Stimulated activated CD8-positive, alpha-beta memory T cell treated with anti-CD3 and anti-CD28 coated beads, Interleukin-4, amount 100 ng/mL, for 24 hours (primary cell): ENCODE measurements at regions not wholly inside any gene's neighbourhood (a gene's known extent, or its start where the extent isn't known, plus 50 kb on each side); places are given as distances from the start of the nearest gene placed in this dataset.
"Not testable (repeated sequence)": the region's sequence is repeated elsewhere in the genome, so short reads cannot be mapped to it uniquely, and the experiment has no call there.

ENCODE experiments used
- DNase-seq: peaks from one replicate; pipeline ENCODE4 v3.0.0-alpha.2; 2020; ENCODE audit warnings: low read depth

- not testable (repeated sequence) for DNase-seq
These were observed 731.3 kb upstream of the GRAMD2B start for GRCh38 chr5:125691738-125692530.

DNA sequence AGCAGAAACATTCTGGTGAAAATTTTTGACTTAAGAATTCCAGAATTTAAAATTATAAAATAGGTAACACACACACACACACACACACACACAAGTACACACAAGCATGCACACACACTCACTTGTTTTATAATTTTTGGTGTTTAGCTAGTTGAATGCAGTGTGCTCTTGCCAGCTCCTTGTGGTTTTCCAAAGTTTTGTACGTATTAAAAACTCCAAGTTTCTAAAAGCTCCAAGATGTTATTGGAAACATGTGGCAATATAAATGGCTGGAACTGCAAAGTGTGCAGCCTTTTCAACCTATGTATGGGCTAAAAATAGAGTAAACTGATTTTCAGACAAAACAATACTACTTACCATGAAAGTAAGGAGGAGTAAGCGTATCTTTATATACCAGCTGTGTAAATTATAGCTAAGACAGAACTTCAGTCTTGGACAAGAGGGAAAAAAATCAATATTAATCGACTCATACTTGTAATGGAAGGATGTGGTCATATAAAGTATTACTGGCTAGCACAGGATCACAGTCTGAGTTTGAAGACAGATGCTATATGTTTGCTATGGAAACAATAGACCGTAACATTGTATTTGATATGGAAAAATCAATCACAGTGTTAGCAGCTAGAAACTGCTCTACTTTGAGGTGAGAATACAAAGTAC, 727.1 kb upstream of the GRAMD2B start:
- no peak for DNase-seq

DNA sequence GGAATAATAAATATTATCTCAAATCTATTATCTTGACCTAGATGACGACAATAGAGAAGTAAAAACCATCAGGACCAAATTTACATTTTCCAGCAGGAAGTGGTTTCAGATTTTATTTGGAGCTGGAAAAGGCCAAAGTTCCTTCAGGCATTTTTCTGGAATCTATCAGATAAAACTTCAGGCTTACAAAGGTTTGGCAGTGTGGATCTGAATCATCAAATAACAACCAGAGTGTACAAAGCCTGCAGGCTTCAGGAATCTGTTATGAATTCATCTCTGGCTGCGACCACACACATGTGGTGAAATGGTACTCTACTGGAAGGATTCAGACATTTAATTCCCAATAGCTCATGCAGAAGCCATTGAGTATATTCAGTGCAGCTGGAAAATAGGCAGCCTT, 726.4 kb upstream of the GRAMD2B start:
- DNase-seq: no peak

DNA sequence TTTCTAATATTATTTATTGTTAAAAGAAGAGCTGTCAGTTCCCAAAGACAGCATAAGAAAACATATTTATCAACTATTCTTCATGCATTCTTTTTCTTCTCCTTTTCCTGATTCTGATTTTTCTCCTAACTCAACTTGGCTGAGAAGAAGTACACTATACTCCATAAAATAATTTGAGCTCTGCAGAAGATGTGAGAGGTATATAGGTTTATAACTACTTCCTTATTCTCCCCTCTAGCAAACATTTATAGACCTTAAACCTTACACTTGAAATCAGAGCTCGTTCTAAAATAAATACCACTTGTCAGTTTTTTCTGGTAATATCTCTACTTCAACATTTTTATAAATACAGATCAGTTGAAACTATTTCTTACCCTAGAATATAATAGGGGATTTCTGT, 724.8 kb upstream of the GRAMD2B start:
- no peak for DNase-seq

GRCh38 chr5:125699860-125700259, 723.3 kb upstream of the GRAMD2B start:
- no peak for DNase-seq

DNA sequence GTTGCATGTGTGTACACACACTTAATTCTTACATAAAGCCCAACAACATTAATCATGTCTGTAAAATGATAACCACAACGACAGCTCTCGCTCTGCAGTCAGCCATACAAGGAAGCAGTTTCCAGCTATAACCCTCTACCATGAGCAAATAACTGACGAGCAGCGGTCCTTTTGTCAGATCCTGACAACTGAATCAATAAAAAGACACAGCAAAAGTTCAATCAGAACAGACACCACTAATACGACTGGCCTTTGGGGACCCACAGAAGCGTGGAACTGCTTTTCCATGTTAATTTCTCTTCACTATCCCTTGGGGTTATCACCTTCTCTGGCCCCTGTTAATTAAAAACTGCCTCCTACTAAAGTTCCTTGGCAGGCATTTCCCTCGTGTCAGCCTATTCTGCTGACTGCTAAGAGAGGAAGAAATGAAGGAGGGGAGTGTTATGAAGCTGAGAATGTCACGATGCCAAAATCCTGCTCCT, 722.8 kb upstream of the GRAMD2B start:
- DNase-seq: no peak

DNA sequence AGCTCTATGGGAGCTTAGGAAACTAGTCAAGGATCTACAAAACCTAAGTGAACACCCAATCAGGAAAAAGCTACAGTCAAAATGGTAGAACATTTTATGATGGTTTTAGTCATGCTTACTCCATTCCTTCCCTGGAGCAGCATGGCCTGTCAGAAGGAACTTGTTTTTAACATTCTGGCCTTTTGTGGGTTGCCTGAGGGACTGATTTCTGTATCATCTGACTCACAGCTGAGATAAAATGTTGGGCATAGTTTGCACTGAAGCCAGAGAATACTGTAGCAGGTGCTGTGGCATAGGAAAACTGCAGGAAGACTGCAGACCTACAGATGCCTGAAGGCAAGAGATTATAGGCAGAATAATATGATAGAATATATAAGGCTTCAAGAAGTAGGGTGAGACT, 719.6 kb upstream of the GRAMD2B start:
- DNase-seq: no peak

DNA sequence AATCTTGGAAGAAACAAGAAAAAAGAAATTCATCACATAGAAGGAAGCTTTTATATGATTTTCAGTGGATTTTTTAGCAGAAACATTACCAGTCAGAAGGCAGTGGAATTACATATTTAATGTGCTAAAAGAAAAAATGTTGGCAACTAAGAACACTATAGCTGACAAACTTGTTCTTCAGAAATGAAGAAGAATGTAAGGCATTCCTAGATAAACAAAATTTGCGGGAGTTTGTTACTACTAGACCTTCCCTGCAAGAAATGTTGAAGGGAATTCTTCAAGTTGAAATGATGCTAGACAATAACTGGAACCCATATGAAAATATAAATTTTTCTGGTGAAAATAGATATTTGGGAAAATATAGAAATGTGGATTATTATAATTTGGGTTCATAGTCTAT, 718.3 kb upstream of the GRAMD2B start:
- no peak for DNase-seq

DNA sequence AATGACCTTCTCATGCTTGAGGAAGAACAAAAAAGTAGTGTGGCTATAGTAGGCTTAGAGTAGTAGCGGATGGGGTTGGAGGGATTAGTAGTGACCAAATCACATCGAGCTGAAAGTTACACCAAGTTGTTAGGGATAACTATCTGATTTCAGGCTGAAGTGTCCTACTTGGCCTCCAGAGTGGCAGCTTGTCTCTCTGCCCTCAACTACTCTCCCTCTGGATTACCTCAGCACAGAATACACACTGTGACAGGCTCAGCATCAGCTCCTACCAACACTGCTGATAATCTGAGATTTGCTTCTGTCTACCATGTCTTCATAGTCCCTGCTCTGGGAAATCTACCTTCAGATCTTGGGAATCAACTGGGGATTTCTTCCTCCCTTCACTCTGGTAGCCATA, 714.6 kb upstream of the GRAMD2B start:
- DNase-seq: no peak

GRCh38 chr5:125710745-125711144, 712.5 kb upstream of the GRAMD2B start:
- no peak for DNase-seq

- no peak for DNase-seq
These were observed 710.8 kb upstream of the GRAMD2B start for GRCh38 chr5:125712397-125712796.

- DNase-seq: no peak
These were observed 710.0 kb upstream of the GRAMD2B start for GRCh38 chr5:125713109-125713805.

DNA sequence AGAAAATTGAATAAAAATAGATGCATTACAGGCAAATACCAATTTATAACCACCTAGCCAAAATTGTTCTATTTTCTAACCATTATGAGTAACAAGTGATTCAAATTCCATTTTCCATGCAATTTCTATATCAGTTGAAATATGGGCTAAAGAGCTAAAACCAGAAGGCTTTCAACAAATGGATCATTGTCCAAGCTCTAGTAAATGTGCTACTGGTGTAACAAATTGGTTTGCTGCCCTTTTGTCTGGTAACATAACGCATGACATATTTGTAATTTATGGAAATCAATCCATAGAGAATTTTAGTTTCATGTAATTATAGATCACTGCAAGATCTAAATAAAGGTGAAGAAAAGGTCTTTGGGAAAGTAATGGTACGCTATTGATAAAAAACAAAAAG, 708.0 kb upstream of the GRAMD2B start:
- DNase-seq: no peak

- DNase-seq: no peak
These were observed 706.0 kb upstream of the GRAMD2B start for GRCh38 chr5:125717209-125717608.

GRCh38 chr5:125719681-125720347, 703.4 kb upstream of the GRAMD2B start:
- no peak for DNase-seq

GRCh38 chr5:125720348-125720685, 702.9 kb upstream of the GRAMD2B start:
- DNase-seq: no peak

DNA sequence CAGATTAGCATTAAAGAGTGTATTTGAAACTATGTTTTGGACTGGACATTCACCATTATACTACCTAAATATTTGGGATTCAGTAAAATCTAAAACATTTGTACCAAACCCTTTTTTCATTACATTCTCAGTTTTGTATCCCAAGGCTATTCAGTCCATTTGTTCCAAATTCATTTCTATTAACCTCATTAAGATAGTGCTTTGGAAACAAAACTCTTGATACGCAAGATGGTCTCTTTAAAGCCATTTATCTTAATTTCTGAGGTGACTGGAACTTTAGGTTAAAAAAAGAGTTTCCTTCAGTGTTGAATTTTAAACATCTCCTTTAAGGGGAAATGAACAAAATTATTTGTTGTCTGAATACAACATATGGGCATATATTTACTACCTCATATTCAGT, 702.5 kb upstream of the GRAMD2B start:
- DNase-seq: no peak

GRCh38 chr5:125722550-125722949, 700.7 kb upstream of the GRAMD2B start:
- DNase-seq: no peak

GRCh38 chr5:125725691-125726090, 697.5 kb upstream of the GRAMD2B start:
- DNase-seq: no peak

DNA sequence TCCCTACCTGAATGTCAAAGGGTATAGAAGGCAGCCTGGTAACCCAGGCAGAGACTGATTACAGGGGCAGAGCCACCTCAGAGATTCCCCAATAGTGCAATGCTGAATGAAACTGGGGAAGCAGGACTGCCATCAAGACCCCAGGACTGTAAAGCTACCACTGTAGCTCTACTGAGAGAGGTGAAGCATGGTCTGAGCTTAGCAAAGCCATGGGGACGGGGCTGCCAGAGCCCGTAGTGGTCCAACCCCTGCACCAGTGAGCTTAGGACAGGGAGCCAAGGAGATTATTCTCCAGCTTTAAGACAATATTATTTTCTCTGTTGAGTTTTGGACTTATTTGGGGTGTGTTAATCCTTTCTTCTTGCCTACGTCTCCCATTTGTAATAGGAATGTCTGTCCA, 679.3 kb upstream of the GRAMD2B start:
- no peak for DNase-seq

- no peak for DNase-seq
These were observed 676.3 kb upstream of the GRAMD2B start for GRCh38 chr5:125746917-125747316.

DNA sequence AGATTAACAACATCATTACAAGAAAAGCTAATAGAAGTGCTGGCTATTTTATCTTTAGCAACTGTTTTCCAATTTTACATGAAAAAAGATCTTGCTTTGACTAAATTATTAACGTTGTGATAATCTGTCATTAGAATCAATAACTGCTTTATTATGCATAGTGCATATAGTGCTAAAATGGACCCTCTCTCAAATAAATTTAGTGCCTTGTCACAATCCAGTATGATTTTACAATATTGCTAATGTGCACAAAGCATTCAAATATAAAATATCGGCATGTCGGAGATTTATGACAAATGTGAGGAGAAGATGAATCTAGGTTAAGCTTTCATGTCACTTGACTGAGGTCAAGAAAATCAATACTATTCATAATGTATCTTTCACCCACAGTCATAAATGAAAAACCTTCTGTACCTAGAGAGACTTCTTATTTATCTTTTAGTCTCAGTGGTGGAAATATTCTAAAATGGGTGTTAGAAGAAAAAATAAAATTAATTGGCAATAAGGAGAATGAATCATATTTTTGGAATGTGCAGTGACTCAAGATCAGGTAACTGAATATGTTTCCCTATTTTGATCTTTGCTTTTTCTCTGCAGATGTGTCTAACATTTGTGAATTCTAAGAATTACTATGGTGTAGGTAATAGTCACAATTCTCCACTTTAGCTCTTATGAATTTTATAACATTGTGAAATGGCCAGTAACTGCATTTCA, 672.9 kb upstream of the GRAMD2B start:
- no peak for DNase-seq
